ENCODE measurements at regions not wholly inside any gene's neighbourhood (a gene's known extent, or its start where the extent isn't known, plus 50 kb on each side); places are given as distances from the start of the nearest gene placed in this dataset.
A peak's percentile ranks its signal among the peaks of the same experiment; 100 is the strongest.

GRCh38 chr5:167743695-167744464 is 547.6 kb upstream of the WWC1 start:
- no peak for DNase-seq

GRCh38 chr5:167745868-167746267 is 545.6 kb upstream of the WWC1 start:
- DNase-seq = no peak

- no peak for DNase-seq
Measured at GRCh38 chr5:167750586-167750985, 540.9 kb upstream of the WWC1 start.

GRCh38 chr5:167752936-167753335 is 538.5 kb upstream of the WWC1 start:
- no peak for DNase-seq

- no peak for DNase-seq
Measured at GRCh38 chr5:167753725-167754490, 537.5 kb upstream of the WWC1 start.

- DNase-seq = no peak
Measured at GRCh38 chr5:167754501-167755021, 536.9 kb upstream of the WWC1 start.

- DNase-seq = no peak
Measured at GRCh38 chr5:167755420-167755819, 536.0 kb upstream of the WWC1 start.

GRCh38 chr5:167759057-167759821 is 532.2 kb upstream of the WWC1 start:
- no peak for DNase-seq

- peak in 1 of 56 donors; percentile 3 for DNase-seq
Measured at GRCh38 chr5:167763772-167764171, 527.7 kb upstream of the WWC1 start.

GRCh38 chr5:167764641-167765289 is 526.7 kb upstream of the WWC1 start:
- DNase-seq = no peak

- no peak for DNase-seq
Measured at GRCh38 chr5:167765352-167765751, 526.1 kb upstream of the WWC1 start.

- no peak for DNase-seq
Measured at GRCh38 chr5:167766957-167767356, 524.5 kb upstream of the WWC1 start.

GRCh38 chr5:167767795-167768194 is 523.6 kb upstream of the WWC1 start:
- no peak for DNase-seq

GRCh38 chr5:167769846-167770413 is 521.5 kb upstream of the WWC1 start:
- DNase-seq = no peak

GRCh38 chr5:167770461-167770860 is 521.0 kb upstream of the WWC1 start:
- no peak for DNase-seq

- DNase-seq = no peak
Measured at GRCh38 chr5:167771571-167771970, 519.9 kb upstream of the WWC1 start.

GRCh38 chr5:167773668-167774301 is 517.7 kb upstream of the WWC1 start:
- peak in 1 of 56 donors; percentile 22 for DNase-seq

GRCh38 chr5:167777746-167778145 is 513.7 kb upstream of the WWC1 start:
- no peak for DNase-seq

GRCh38 chr5:167778228-167778627 is 513.2 kb upstream of the WWC1 start:
- no peak for DNase-seq

- no peak for DNase-seq
Measured at GRCh38 chr5:167779644-167780043, 511.8 kb upstream of the WWC1 start.

All from amygdala (tissue), 56 donors.